IPS DF 6.9 (cell line): ENCODE measurements at regions not wholly inside any gene's neighbourhood (a gene's known extent, or its start where the extent isn't known, plus 50 kb on each side); places are given as distances from the start of the nearest gene placed in this dataset.

Experiments
- DNase-seq: peaks from one replicate; pipeline ENCODE4 v3.0.0-alpha.2; 2013; ENCODE audit warnings: low read depth, low spot score
- H3K27ac ChIP-seq: one replicate; pipeline ENCODE4 v1.5.1; 2013; ENCODE audit warnings: low read length, control low read depth
- H3K27me3 ChIP-seq: 2 replicates; pipeline ENCODE4 v1.6.1; 2013; ENCODE audit warnings: mild to moderate bottlenecking, low read length; ENCODE audit not compliant: control insufficient read depth, insufficient read depth
- H3K36me3 ChIP-seq: 2 replicates; pipeline ENCODE4 v1.6.1; 2013; ENCODE audit warnings: low read length; ENCODE audit not compliant: control insufficient read depth, insufficient read depth
- H3K4me1 ChIP-seq: 2 replicates; pipeline ENCODE4 v1.6.1; 2013; ENCODE audit warnings: low read length; ENCODE audit not compliant: control insufficient read depth, insufficient read depth
- H3K4me3 ChIP-seq: 2 replicates; pipeline ENCODE4 v1.5.1; 2013; ENCODE audit warnings: mild to moderate bottlenecking, low read length
- H3K9me3 ChIP-seq: 2 replicates; pipeline ENCODE4 v1.6.1; 2013; ENCODE audit warnings: low read length, inconsistent platforms; ENCODE audit not compliant: control insufficient read depth, insufficient read depth
- WGBS: extraction: QIAGEN DNeasy Blood & Tissue Kit; methylation state at CpG from one replicate; pipeline ENCODE4 v1.1.7; 2013; ENCODE audit warnings: mixed read lengths, missing lambda C conversion rate; ENCODE audit not compliant: insufficient read length, insufficient coverage; 5-methylcytosine and 5-hydroxymethylcytosine counted together

- DNase-seq: no peak
- WGBS: no CpG with 5 or more reads among the region's 3 CpGs
- Histone ChIP-seq H3K4me1 (no peaks in the 10 kb centered on the region), H3K27ac (no peak overlapping the region), H3K27me3 (no peaks in the 10 kb centered on the region), H3K36me3 (no peaks in the 10 kb centered on the region), H3K9me3 (no peaks in the 10 kb centered on the region), H3K4me3 (no peak overlapping the region)
Measured at GRCh38 chr13:29674532-29674931, 79.0 kb upstream of the SLC7A1 start.

- WGBS: no CpG with 5 or more reads among the region's 1 CpG
Measured at GRCh38 chr13:29664591-29664990, 69.1 kb upstream of the SLC7A1 start.

GRCh38 chr13:29654843-29655547, 59.5 kb upstream of the SLC7A1 start:
- Histone ChIP-seq H3K4me1 (no peaks in the 10 kb centered on the region), H3K4me3 (no peak overlapping the region), H3K36me3 (no peaks in the 10 kb centered on the region), H3K27ac (no peak overlapping the region), H3K27me3 (no peaks in the 10 kb centered on the region), H3K9me3 (no peaks in the 10 kb centered on the region)
- no CpG with 5 or more reads among the region's 3 CpGs for whole genome bisulfite sequencing
- DNase-seq: no peak

More at GRCh38 chr13:29664591-29664990, 69.1 kb upstream of the SLC7A1 start:
- Histone ChIP-seq H3K27me3 (no peaks in the 10 kb centered on the region), H3K9me3 (peaks cover 2% of the 10 kb centered on the region; the same call in 1 of the 2 replicates), H3K4me1 (no peaks in the 10 kb centered on the region), H3K27ac (no peak overlapping the region), H3K36me3 (no peaks in the 10 kb centered on the region), H3K4me3 (no peak overlapping the region)
- DNase-seq: no peak

GRCh38 chr13:29654384-29654783, 58.9 kb upstream of the SLC7A1 start:
- no CpG with 5 or more reads among the region's 6 CpGs for WGBS
- no peak overlapping the region for H3K27ac ChIP-seq
- no peaks in the 10 kb centered on the region for H3K4me1 ChIP-seq
- H3K4me3 ChIP-seq: no peak overlapping the region
- no peaks in the 10 kb centered on the region for H3K27me3 ChIP-seq
- no peak for DNase-seq
- H3K36me3 ChIP-seq: no peaks in the 10 kb centered on the region
- H3K9me3 ChIP-seq: no peaks in the 10 kb centered on the region

GRCh38 chr13:29648760-29649159, 53.3 kb upstream of the SLC7A1 start:
- no peak for DNase-seq
- no peak overlapping the region for H3K4me3 ChIP-seq
- H3K27ac ChIP-seq: no peak overlapping the region
- H3K36me3 ChIP-seq: no peaks in the 10 kb centered on the region
- H3K27me3 ChIP-seq: no peaks in the 10 kb centered on the region
- WGBS: no CpG with 5 or more reads among the region's 2 CpGs
- no peaks in the 10 kb centered on the region for H3K9me3 ChIP-seq
- no peaks in the 10 kb centered on the region for H3K4me1 ChIP-seq
